Heart right ventricle (tissue), 16 donors: ENCODE measurements at regions not wholly inside any gene's neighbourhood (a gene's known extent, or its start where the extent isn't known, plus 50 kb on each side); places are given as distances from the start of the nearest gene placed in this dataset.

Experiments used
- ATAC-seq, 8 donors: fragments of 200-7000 bp; cut with Tn5 transposase; one replicate each; pipeline ENCODE4 v1.9.1; 2020; ENCODE audit warnings: mild to moderate bottlenecking in 8 of 8, moderate library complexity in 8 of 8, moderate number of reproducible peaks in 1 of 8
- DNase-seq, 2 donors: peaks; one replicate each; pipeline ENCODE4 v3.0.0-alpha.2; 2020
- H3K27ac ChIP-seq, 10 donors: fragments of 200-600 bp; sonication (generic) in 2 of 10; one replicate each; pipeline versions ENCODE4 v1.5.0 to v1.8.0; 2020 to 2022; ENCODE audit warnings: mild to moderate bottlenecking in 3 of 10
- H3K27me3 ChIP-seq, 7 donors: fragments of 200-600 bp; one replicate each; pipeline ENCODE4 v1.8.0; 2021 to 2022; ENCODE audit warnings: mild to moderate bottlenecking in 2 of 7
- H3K36me3 ChIP-seq, 9 donors: fragments of 200-600 bp; sonication (generic) in 1 of 9; one replicate each; pipeline versions ENCODE4 v1.5.0 to v1.8.0; 2020 to 2022; ENCODE audit warnings: mild to moderate bottlenecking in 2 of 9
- H3K4me1 ChIP-seq, 9 donors: fragments of 200-600 bp; sonication (generic) in 1 of 9; one replicate each; pipeline versions ENCODE4 v1.5.0 to v1.8.0; 2020 to 2022; ENCODE audit warnings: mild to moderate bottlenecking in 4 of 9
- H3K4me3 ChIP-seq, 10 donors: fragments of 200-600 bp; sonication (generic) in 2 of 10; one replicate each; pipeline versions ENCODE4 v1.5.0 to v1.8.0; 2020 to 2022; ENCODE audit warnings: mild to moderate bottlenecking in 7 of 10, moderate library complexity in 2 of 10
- H3K9me3 ChIP-seq, 11 donors: fragments of 200-600 bp in 10 of 11; sonication (generic) in 2 of 11; one replicate each; pipeline versions ENCODE4 v1.5.0 to v1.8.0; 2013 to 2022; ENCODE audit warnings: mild to moderate bottlenecking in 2 of 11, control low read depth in 1 of 11, moderate library complexity in 1 of 11
- WGBS, 2 donors: extraction: QIAGEN DNeasy Blood & Tissue Kit; methylation state at CpG; one replicate each; pipeline ENCODE4 v1.1.7; 2013; ENCODE audit warnings: inconsistent platforms in 1 of 2; 5-methylcytosine and 5-hydroxymethylcytosine counted together
- intact Hi-C, 10 donors: fragments of 100-400 bp; cut with DNase I; formaldehyde crosslinking; loops; one replicate each; pipeline versions ENCODE4 v1.11.1 to v1.14.2; 2022
- TF ChIP-seq, protein P1 (sequence below), 9 donors: fragments of 200-600 bp; sonication (generic) in 2 of 9; IDR thresholded peaks; one replicate each; pipeline versions ENCODE4 v1.5.0 to v1.8.0; 2021 to 2022; ENCODE audit warnings: antibody characterized with exemption in 9 of 9, mild to moderate bottlenecking in 5 of 9, moderate library complexity in 1 of 9
- donor health status: Arrhythmogenic right ventricular cardiomyopathy.
- donor health status: ischemic (EF 13 %, LVEDD 7.1; RV severe dilation, severe dysfunction).
- donor health status: healthy with polysubstance abuse.
- donor health status: DM: no; HTN: yes; CAD: no.
- donor health status: DM: no; HTN: no; CAD: no.
- donor health status: ischemic (EF 25% LVEDD 6.9; RV normal size, moderate dysfunction).
- donor health status: ischemic (EF 25% LVEDD 5.7; RV mildly dilated, moderate dysfunction).
- donor health status: healthy.
- donor health status: DM: yes; HTN: yes; CAD: no.
- donor health status: Ischemic cardiomyopathy.
- donor health status: ischemic (EF 35%, LVEDD 5.7; RV mildly dilated, moderate dysfunction).
- donor health status: nonischemic (EF 11% LVEDD 7.7; RV severe dilation, severe dysfunction).
- donor health status: DM: yes; HTN: yes; CAD: no.
- donor health status: PGD.
- donor health status: ischemic (EF 29% LVEDD 5.4; RV normal size, mild dysfunction).
- donor health status: nonischemic (EF 23%, LVEDD 6.1; RV moderate dilation, normal function).

DNA sequence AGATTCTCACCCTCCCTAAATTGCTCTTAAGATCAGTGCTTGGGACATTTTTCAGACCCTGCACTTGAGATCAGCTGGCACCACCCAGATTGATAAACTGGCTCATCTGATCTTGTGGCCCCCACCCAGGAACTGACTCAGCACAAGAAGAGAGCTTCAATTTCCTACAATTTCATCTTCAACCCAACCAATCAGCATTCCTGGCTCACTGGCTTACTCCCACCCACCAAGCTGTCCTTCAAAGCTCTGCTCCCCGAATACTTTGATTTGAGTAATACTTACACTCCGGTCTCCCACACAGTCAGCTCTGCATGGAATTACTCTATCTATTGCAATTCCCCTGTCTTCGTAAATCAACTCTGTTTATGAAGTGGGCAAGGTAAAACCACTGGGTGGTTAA is 461.9 kb upstream of the RGS18 start:
- peaks cover 0 to 13% (median 0%) of the 10 kb centered on the region in 11 donors for H3K9me3 ChIP-seq
- DNase-seq: no peak
- ATAC-seq: no peak
- 78 to 92% methylated on average over 3 of the region's 3 CpGs for WGBS, 2 donors
- TF ChIP-seq, protein P1, sequence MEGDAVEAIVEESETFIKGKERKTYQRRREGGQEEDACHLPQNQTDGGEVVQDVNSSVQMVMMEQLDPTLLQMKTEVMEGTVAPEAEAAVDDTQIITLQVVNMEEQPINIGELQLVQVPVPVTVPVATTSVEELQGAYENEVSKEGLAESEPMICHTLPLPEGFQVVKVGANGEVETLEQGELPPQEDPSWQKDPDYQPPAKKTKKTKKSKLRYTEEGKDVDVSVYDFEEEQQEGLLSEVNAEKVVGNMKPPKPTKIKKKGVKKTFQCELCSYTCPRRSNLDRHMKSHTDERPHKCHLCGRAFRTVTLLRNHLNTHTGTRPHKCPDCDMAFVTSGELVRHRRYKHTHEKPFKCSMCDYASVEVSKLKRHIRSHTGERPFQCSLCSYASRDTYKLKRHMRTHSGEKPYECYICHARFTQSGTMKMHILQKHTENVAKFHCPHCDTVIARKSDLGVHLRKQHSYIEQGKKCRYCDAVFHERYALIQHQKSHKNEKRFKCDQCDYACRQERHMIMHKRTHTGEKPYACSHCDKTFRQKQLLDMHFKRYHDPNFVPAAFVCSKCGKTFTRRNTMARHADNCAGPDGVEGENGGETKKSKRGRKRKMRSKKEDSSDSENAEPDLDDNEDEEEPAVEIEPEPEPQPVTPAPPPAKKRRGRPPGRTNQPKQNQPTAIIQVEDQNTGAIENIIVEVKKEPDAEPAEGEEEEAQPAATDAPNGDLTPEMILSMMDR (IDR thresholded peaks at IDR 0.05): no peak
- H3K36me3 ChIP-seq: no peaks in the 10 kb centered on the region
- H3K4me3 ChIP-seq: no peak overlapping the region
- H3K27ac ChIP-seq: no peak overlapping the region
- no peaks in the 10 kb centered on the region for H3K27me3 ChIP-seq
- H3K4me1 ChIP-seq: no peaks in the 10 kb centered on the region
- intact Hi-C loops: no loop called here

DNA sequence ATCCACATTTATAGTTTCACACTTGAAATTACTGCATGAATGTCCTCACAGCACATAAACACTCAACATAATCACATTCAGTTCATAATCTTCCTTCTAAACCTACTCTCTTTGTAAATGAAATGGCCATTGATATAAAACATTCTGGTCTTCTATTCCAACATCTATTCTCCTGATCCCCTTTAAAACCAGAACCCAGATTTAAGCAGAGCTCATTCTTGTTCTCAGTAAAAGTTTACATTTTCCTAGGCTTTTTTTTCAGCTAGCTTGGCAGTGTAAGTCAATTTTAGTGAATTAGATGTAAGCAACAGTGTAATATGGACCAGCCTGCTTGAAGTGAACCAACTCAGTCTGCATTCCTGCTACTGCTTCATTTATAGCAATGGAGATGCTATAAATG is 460.7 kb upstream of the RGS18 start:
- Histone ChIP-seq H3K36me3 (no peaks in the 10 kb centered on the region), H3K27me3 (no peaks in the 10 kb centered on the region), H3K27ac (no peak overlapping the region), H3K4me3 (no peak overlapping the region), H3K4me1 (no peaks in the 10 kb centered on the region), H3K9me3 (peaks cover 0 to 7% (median 0%) of the 10 kb centered on the region in 11 donors)
- ATAC-seq: no peak
- DNase-seq: no peak
- intact Hi-C loops: no loop called here
- TF ChIP-seq, protein P1 (IDR thresholded peaks at IDR 0.05): no peak

GRCh38 chr1:191698246-191698645 is 460.0 kb upstream of the RGS18 start:
- no peak for DNase-seq
- no peak for ATAC-seq
- no peaks in the 10 kb centered on the region for H3K36me3 ChIP-seq
- intact Hi-C loops: no loop called here
- H3K9me3 ChIP-seq: peaks cover 0 to 3% (median 0%) of the 10 kb centered on the region in 11 donors
- H3K4me3 ChIP-seq: no peak overlapping the region
- TF ChIP-seq, protein P1 (IDR thresholded peaks at IDR 0.05): no peak
- no peaks in the 10 kb centered on the region for H3K27me3 ChIP-seq
- no peak overlapping the region for H3K27ac ChIP-seq
- no peaks in the 10 kb centered on the region for H3K4me1 ChIP-seq
- 41 to 47% methylated on average over 1 of the region's 1 CpG for WGBS, 2 donors

- WGBS, 2 donors: 85 to 94% methylated on average over 1 of the region's 1 CpG
- Histone ChIP-seq H3K27ac (no peak overlapping the region), H3K36me3 (no peaks in the 10 kb centered on the region), H3K4me3 (no peak overlapping the region), H3K27me3 (no peaks in the 10 kb centered on the region), H3K4me1 (no peaks in the 10 kb centered on the region), H3K9me3 (peaks cover 0 to 3% (median 0%) of the 10 kb centered on the region in 11 donors)
- TF ChIP-seq, protein P1 (IDR thresholded peaks at IDR 0.05): no peak
- intact Hi-C loops: no loop called here
- ATAC-seq (no peak), DNase-seq (no peak)
Measured at GRCh38 chr1:191699343-191699742, 458.9 kb upstream of the RGS18 start.

- Histone ChIP-seq H3K36me3 (no peaks in the 10 kb centered on the region), H3K27ac (no peak overlapping the region), H3K9me3 (peaks cover 0 to 4% (median 0%) of the 10 kb centered on the region in 11 donors), H3K4me1 (no peaks in the 10 kb centered on the region), H3K27me3 (no peaks in the 10 kb centered on the region), H3K4me3 (no peak overlapping the region)
- intact Hi-C loops: no loop called here
- TF ChIP-seq, protein P1 (IDR thresholded peaks at IDR 0.05): no peak
- ATAC-seq (no peak), DNase-seq (no peak)
- 90 to 93% methylated on average over 3 of the region's 3 CpGs for WGBS, 2 donors
Measured at GRCh38 chr1:191700922-191701321, 457.3 kb upstream of the RGS18 start.
